ENCODE measurements at regions not wholly inside any gene's neighbourhood (a gene's known extent, or its start where the extent isn't known, plus 50 kb on each side); places are given as distances from the start of the nearest gene placed in this dataset.
"Not testable (repeated sequence)": the region's sequence is repeated elsewhere in the genome, so short reads cannot be mapped to it uniquely, and the experiment has no call there.

- DNase-seq (ENCODE audit: low read depth, low spot score) = no peak
Measured at GRCh38 chr13:80177327-80177726, 163.6 kb downstream of the SPRY2 start.

- DNase-seq (ENCODE audit: low read depth, low spot score) = no peak
Measured at GRCh38 chr13:80173224-80173623, 167.7 kb downstream of the SPRY2 start.

GRCh38 chr13:80171096-80171495 lies 169.8 kb downstream of the SPRY2 start:
- DNase-seq (ENCODE audit: low read depth, low spot score) = no peak

- no peak for DNase-seq (ENCODE audit: low read depth, low spot score)
Measured at GRCh38 chr13:80168089-80168850, 172.7 kb downstream of the SPRY2 start.

GRCh38 chr13:80166352-80166751 lies 174.6 kb downstream of the SPRY2 start:
- no peak for DNase-seq (ENCODE audit: low read depth, low spot score)

GRCh38 chr13:80164462-80164861 lies 176.5 kb downstream of the SPRY2 start:
- DNase-seq (ENCODE audit: low read depth, low spot score) = no peak

- DNase-seq (ENCODE audit: low read depth, low spot score) = no peak
Measured at GRCh38 chr13:80161896-80162295, 179.0 kb downstream of the SPRY2 start.

GRCh38 chr13:80161219-80161618 lies 179.7 kb downstream of the SPRY2 start:
- DNase-seq (ENCODE audit: low read depth, low spot score) = no peak

GRCh38 chr13:80160110-80160509 lies 180.8 kb downstream of the SPRY2 start:
- DNase-seq (ENCODE audit: low read depth, low spot score) = no peak

GRCh38 chr13:80157261-80157932 lies 183.5 kb downstream of the SPRY2 start:
- DNase-seq (ENCODE audit: low read depth, low spot score) = no peak

GRCh38 chr13:80152142-80152541 lies 188.8 kb downstream of the SPRY2 start:
- not testable (repeated sequence) for DNase-seq (ENCODE audit: low read depth, low spot score)

- DNase-seq (ENCODE audit: low read depth, low spot score) = no peak
Measured at GRCh38 chr13:80151016-80151415, 189.9 kb downstream of the SPRY2 start.

- no peak for DNase-seq (ENCODE audit: low read depth, low spot score)
Measured at GRCh38 chr13:80149736-80150135, 191.2 kb downstream of the SPRY2 start.

GRCh38 chr13:80145171-80145690 lies 195.7 kb downstream of the SPRY2 start:
- DNase-seq (ENCODE audit: low read depth, low spot score) = no peak

GRCh38 chr13:80144493-80144892 lies 196.4 kb downstream of the SPRY2 start:
- DNase-seq (ENCODE audit: low read depth, low spot score) = no peak

GRCh38 chr13:80141123-80141849 lies 199.6 kb downstream of the SPRY2 start:
- DNase-seq (ENCODE audit: low read depth, low spot score) = no peak

- DNase-seq (ENCODE audit: low read depth, low spot score) = no peak
Measured at GRCh38 chr13:80140685-80141084, 200.2 kb downstream of the SPRY2 start.

GRCh38 chr13:80139196-80139595 lies 201.7 kb downstream of the SPRY2 start:
- no peak for DNase-seq (ENCODE audit: low read depth, low spot score)

- no peak for DNase-seq (ENCODE audit: low read depth, low spot score)
Measured at GRCh38 chr13:80137994-80138393, 202.9 kb downstream of the SPRY2 start.

GRCh38 chr13:80134346-80134745 lies 206.6 kb downstream of the SPRY2 start:
- no peak for DNase-seq (ENCODE audit: low read depth, low spot score)

GRCh38 chr13:80133631-80134261 lies 207.2 kb downstream of the SPRY2 start:
- no peak for DNase-seq (ENCODE audit: low read depth, low spot score)

All from smooth muscle cell of the brain vasculature (primary cell).